ENCODE measurements at regions not wholly inside any gene's neighbourhood (a gene's known extent, or its start where the extent isn't known, plus 50 kb on each side); places are given as distances from the start of the nearest gene placed in this dataset.

GRCh38 chr5:57833489-57833888, 350.9 kb upstream of the ACTBL2 start:
- intact Hi-C loops (cut with micrococcal nuclease; ENCODE audit: unreplicated experiment) (no loop called here), in situ Hi-C loops (cut with HindIII; ENCODE audit: low pct_unique_long_range_greater_than_20kb, low sequenced_read_pairs) (no loop called here)
- peak overlapping the region; percentile 58; the same call in 1 of the 2 replicates for H3K27ac ChIP-seq (ENCODE audit: low read length)
- POLR2A ChIA-PET = no interaction called here
- TF ChIP-seq CTCF (IDR thresholded peaks at IDR 0.05) (no peak), POLR2AphosphoS5 (IDR thresholded peaks at IDR 0.05; ENCODE audit: low read depth, low read length) (no peak), SIN3A (IDR thresholded peaks at IDR 0.05; ENCODE audit: borderline replicate concordance, insufficient read depth, low read depth, low read length) (no peak), REST (IDR thresholded peaks at IDR 0.05; ENCODE audit: insufficient read depth in 1 of 2, low read depth in 2 of 2, low read length in 1 of 2) (no peak), TCF7L2 (IDR thresholded peaks at IDR 0.05; ENCODE audit: low read depth, low read length) (no peak)
- CTCF ChIA-PET = no interaction called here
- peaks cover 5% of the 10 kb centered on the region; the same call in 1 of the 2 replicates for H3K9me3 ChIP-seq (ENCODE audit: control insufficient read depth, insufficient read depth, low read depth, low read length)
- H3K27me3 ChIP-seq (ENCODE audit: control insufficient read depth, insufficient read depth, low read length) = no peaks in the 10 kb centered on the region
- DNase-seq (ENCODE audit: low read depth, low spot score) (no peak), ATAC-seq (no peak)
- no peak overlapping the region for H3K4me3 ChIP-seq (ENCODE audit: low read depth in 2 of 2, low read length in 2 of 2)
- H3K36me3 ChIP-seq (ENCODE audit: control insufficient read depth, insufficient read depth, low read length) = no peaks in the 10 kb centered on the region
- no TSS peak for BruUV-seq (replicated peaks)
- H3K4me1 ChIP-seq (ENCODE audit: control insufficient read depth, insufficient read depth, low read length) = peaks cover 22% of the 10 kb centered on the region

- peak overlapping the region; percentile 58; the same call in 1 of the 2 replicates for H3K27ac ChIP-seq (ENCODE audit: low read length)
- intact Hi-C loops (cut with micrococcal nuclease; ENCODE audit: unreplicated experiment) = no loop called here
- no peak for DNase-seq (ENCODE audit: low read depth, low spot score)
Observed at GRCh38 chr5:57832875-57833274, 350.3 kb upstream of the ACTBL2 start.

More at GRCh38 chr5:57832875-57833274, 350.3 kb upstream of the ACTBL2 start:
- no peaks in the 10 kb centered on the region for H3K27me3 ChIP-seq (ENCODE audit: control insufficient read depth, insufficient read depth, low read length)
- TF ChIP-seq POLR2AphosphoS5 (IDR thresholded peaks at IDR 0.05; ENCODE audit: low read depth, low read length) = no peak
- TF ChIP-seq REST (IDR thresholded peaks at IDR 0.05; ENCODE audit: insufficient read depth in 1 of 2, low read depth in 2 of 2, low read length in 1 of 2) = no peak
- TF ChIP-seq CTCF (IDR thresholded peaks at IDR 0.05) = no peak
- no peak for TF ChIP-seq SIN3A (IDR thresholded peaks at IDR 0.05; ENCODE audit: borderline replicate concordance, insufficient read depth, low read depth, low read length)
- TF ChIP-seq TCF7L2 (IDR thresholded peaks at IDR 0.05; ENCODE audit: low read depth, low read length) = no peak
- in situ Hi-C loops (cut with HindIII; ENCODE audit: low pct_unique_long_range_greater_than_20kb, low sequenced_read_pairs) = no loop called here
- peaks cover 5% of the 10 kb centered on the region; the same call in 1 of the 2 replicates for H3K9me3 ChIP-seq (ENCODE audit: control insufficient read depth, insufficient read depth, low read depth, low read length)
- CTCF ChIA-PET = no interaction called here
- H3K4me1 ChIP-seq (ENCODE audit: control insufficient read depth, insufficient read depth, low read length) = peaks cover 17% of the 10 kb centered on the region
- H3K36me3 ChIP-seq (ENCODE audit: control insufficient read depth, insufficient read depth, low read length) = no peaks in the 10 kb centered on the region
- POLR2A ChIA-PET = no interaction called here
- BruUV-seq (replicated peaks) = no TSS peak
- no peak for ATAC-seq
- H3K4me3 ChIP-seq (ENCODE audit: low read depth in 2 of 2, low read length in 2 of 2) = no peak overlapping the region

All from Panc1 (cell line).